ENCODE measurements at regions not wholly inside any gene's neighbourhood (a gene's known extent, or its start where the extent isn't known, plus 50 kb on each side); places are given as distances from the start of the nearest gene placed in this dataset.

GRCh38 chr21:28136656-28137255 lies 855.9 kb downstream of the LTN1 start:
- no peak overlapping the region for H2AFZ ChIP-seq (ENCODE audit: low read depth, low read length)
- H3K4me2 ChIP-seq (ENCODE audit: insufficient read depth, low read length): no peak overlapping the region
- intact Hi-C loops (cut with micrococcal nuclease): no loop called here
- H3K9me3 ChIP-seq (replicated peaks; ENCODE audit: control insufficient read depth, insufficient read depth, low read length): no peaks in the 10 kb centered on the region
- dilution Hi-C loops (cut with MboI; ENCODE audit: extremely low pct_ligation_motif_present, low sequenced_read_pairs): no loop called here
- no peaks in the 10 kb centered on the region for H3K9me1 ChIP-seq (replicated peaks; ENCODE audit: control insufficient read depth, extremely low read depth, insufficient read depth, low read length)
- TF ChIP-seq JUN (IDR thresholded peaks at IDR 0.05; ENCODE audit: borderline replicate concordance, insufficient read depth, insufficient read length, low read depth) (no peak), CTCF (IDR thresholded peaks at IDR 0.05; ENCODE audit: extremely low read depth in 1 of 2, insufficient read depth in 1 of 2, low read depth in 1 of 2, low read length in 2 of 2) (no peak), POLR2A (IDR thresholded peaks at IDR 0.05; ENCODE audit: low read depth, low read length) (no peak), MAX (IDR thresholded peaks at IDR 0.05; ENCODE audit: insufficient read depth, insufficient read length) (no peak), EZH2 (IDR thresholded peaks at IDR 0.05; ENCODE audit: borderline replicate concordance, low read depth, low read length, severe bottlenecking) (no peak), POLR2AphosphoS5 (IDR thresholded peaks at IDR 0.05; ENCODE audit: insufficient read depth, low read depth, low read length) (no peak), GATA2 (IDR thresholded peaks at IDR 0.05; ENCODE audit: insufficient read depth, insufficient read length, low read depth, low read length) (no peak), MYC (IDR thresholded peaks at IDR 0.05; ENCODE audit: low read depth, low read length) (no peak), FOS (IDR thresholded peaks at IDR 0.05; ENCODE audit: borderline replicate concordance, insufficient read depth, low read length) (no peak)
- no peak overlapping the region for H3K9ac ChIP-seq (replicated peaks; ENCODE audit: extremely low read depth, insufficient read depth, low read length)
- H4K20me1 ChIP-seq (replicated peaks; ENCODE audit: control insufficient read depth, extremely low read depth, insufficient read depth, low read length): no peaks in the 10 kb centered on the region
- no TSS peak for BruUV-seq (replicated peaks)
- DNase-seq (ENCODE audit: low read depth, low spot score) (no peak), FAIRE-seq (no peak)
- no peaks in the 10 kb centered on the region for H3K4me1 ChIP-seq (ENCODE audit: control insufficient read depth, extremely low read depth, insufficient read depth, low read length)
- H3K79me2 ChIP-seq (ENCODE audit: control insufficient read depth, insufficient read depth, low read length): no peaks in the 10 kb centered on the region
- no peaks in the 10 kb centered on the region for H3K36me3 ChIP-seq (ENCODE audit: control insufficient read depth in 2 of 2, extremely low read depth in 1 of 2, insufficient read depth in 2 of 2, low read length in 2 of 2)
- H3K27me3 ChIP-seq (ENCODE audit: control insufficient read depth in 2 of 2, insufficient read depth in 2 of 2, low read length in 2 of 2): no peaks in the 10 kb centered on the region
- H3K4me3 ChIP-seq (replicated peaks in 1 of 3; ENCODE audit: insufficient read depth in 1 of 3, low read depth in 1 of 3, low read length in 3 of 3): no peak overlapping the region
- ChIA-PET POLR2A (no interaction called here), CTCF (no interaction called here)
- no peak overlapping the region for H3K27ac ChIP-seq (ENCODE audit: insufficient read depth, low read depth, low read length)
